ENCODE measurements at regions not wholly inside any gene's neighbourhood (a gene's known extent, or its start where the extent isn't known, plus 50 kb on each side); places are given as distances from the start of the nearest gene placed in this dataset.

GRCh38 chr2:72033636-72034035 is 114.0 kb downstream of the CYP26B1 start:
- no peak overlapping the region for H3K4me3 Mint-ChIP-seq (ENCODE audit: unreplicated experiment)
- H3K36me3 Mint-ChIP-seq (ENCODE audit: unreplicated experiment) = no peaks in the 10 kb centered on the region
- peaks cover 6% of the 10 kb centered on the region for H3K9me3 Mint-ChIP-seq (ENCODE audit: unreplicated experiment)
- H3K4me1 Mint-ChIP-seq (ENCODE audit: low read depth, unreplicated experiment) = peaks cover 6% of the 10 kb centered on the region
- peaks cover 5% of the 10 kb centered on the region for H3K27me3 Mint-ChIP-seq (ENCODE audit: unreplicated experiment)
- H3K27ac Mint-ChIP-seq (ENCODE audit: unreplicated experiment) = no peak overlapping the region
- DNase-seq = no peak
- no peak for TF ChIP-seq CTCF (IDR thresholded peaks at IDR 0.05; ENCODE audit: partially characterized antibody, unreplicated experiment)

DNA sequence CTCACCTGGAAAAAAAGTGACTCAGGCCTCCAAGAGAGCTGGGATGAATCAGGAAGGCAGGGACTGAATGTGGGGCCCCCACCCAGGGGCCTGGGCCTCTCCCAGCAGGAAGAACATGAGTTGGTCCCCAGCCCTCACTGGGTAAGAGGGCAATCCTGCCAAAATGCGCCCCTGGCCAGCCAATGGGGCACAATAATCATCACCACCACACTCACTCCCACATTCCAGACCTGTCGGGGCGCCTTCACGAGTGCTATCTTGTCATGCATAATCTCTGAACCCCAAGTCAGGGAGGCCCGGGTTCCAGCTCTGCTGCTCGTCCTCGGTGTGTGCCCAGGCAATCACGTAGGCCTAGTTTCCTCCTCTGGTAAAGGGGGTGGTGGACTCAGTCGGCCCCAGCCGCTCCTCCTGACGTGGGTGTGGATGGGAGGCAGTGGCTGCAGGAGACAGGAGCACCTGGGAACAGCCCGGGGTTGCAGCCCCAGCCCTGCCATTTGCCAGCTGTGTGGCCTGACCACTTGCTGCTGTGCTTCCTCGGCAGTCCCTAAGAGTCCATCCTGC is 115.1 kb downstream of the CYP26B1 start:
- no peak overlapping the region for H3K27ac Mint-ChIP-seq (ENCODE audit: unreplicated experiment)
- H3K36me3 Mint-ChIP-seq (ENCODE audit: unreplicated experiment) = no peaks in the 10 kb centered on the region
- H3K9me3 Mint-ChIP-seq (ENCODE audit: unreplicated experiment) = peaks cover 6% of the 10 kb centered on the region
- no peak for DNase-seq
- H3K4me3 Mint-ChIP-seq (ENCODE audit: unreplicated experiment) = no peak overlapping the region
- TF ChIP-seq CTCF (IDR thresholded peaks at IDR 0.05; ENCODE audit: partially characterized antibody, unreplicated experiment) = no peak
- H3K4me1 Mint-ChIP-seq (ENCODE audit: low read depth, unreplicated experiment) = peaks cover 6% of the 10 kb centered on the region
- peaks cover 5% of the 10 kb centered on the region for H3K27me3 Mint-ChIP-seq (ENCODE audit: unreplicated experiment)

DNA sequence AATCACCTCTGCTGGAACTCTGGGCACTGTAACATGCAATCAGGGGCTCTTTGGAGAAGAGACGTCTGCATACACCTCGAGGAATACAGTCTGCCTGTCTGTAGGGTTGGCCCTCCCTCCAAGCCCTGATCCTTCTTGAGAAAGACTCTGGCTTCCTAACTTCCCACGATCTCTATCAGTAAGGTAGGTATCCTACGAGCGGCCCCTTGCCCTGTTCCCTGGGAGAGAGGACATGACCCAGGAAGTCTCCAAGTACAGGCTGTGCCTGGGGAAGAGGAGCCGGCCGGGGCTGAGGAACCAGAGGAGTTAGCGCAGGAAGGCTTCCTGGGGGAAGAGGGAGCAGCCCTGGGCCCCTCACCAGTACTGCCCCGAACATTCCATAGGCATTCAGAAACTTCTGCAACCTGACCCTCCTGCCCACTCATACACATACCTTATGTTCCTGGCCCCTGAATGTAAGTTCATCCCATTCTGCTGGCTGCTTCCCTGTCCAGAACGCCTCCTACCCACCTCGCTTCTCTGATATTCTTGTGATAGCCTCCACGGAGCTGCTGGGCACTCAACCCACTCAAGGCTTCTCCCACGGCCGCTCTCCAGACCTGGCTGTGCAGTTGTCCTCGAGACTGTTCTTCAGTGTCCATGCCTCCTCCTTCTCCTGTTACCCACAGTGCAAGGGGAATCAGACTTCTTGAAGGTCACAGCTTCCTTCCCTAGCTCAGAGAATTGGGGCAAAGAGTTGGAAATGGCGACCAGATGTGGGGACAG is 116.1 kb downstream of the CYP26B1 start:
- Mint-ChIP-seq H3K27ac (ENCODE audit: unreplicated experiment) (no peak overlapping the region), H3K9me3 (ENCODE audit: unreplicated experiment) (peaks cover 6% of the 10 kb centered on the region)
- no peak for TF ChIP-seq CTCF (IDR thresholded peaks at IDR 0.05; ENCODE audit: partially characterized antibody, unreplicated experiment)

DNA sequence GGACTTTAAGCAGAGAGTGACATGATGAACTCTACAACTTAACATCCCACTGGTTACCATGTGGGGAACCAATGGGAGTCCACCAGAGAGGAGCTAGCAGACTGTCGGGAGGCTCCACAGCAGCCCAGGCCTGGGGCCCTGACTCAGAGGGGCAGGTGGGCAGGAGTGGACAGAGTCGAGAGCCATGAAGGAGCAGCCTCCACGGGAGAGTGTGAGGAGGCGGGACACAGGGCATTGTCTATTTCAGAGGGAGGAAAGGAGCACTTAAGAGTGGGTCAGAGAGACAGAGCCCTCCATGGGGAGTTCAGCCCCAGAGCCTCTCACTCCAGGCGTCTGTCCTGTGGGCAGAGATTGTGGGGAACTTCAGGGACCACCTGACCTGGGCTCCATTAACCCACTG is 118.7 kb downstream of the CYP26B1 start:
- Mint-ChIP-seq H3K4me3 (ENCODE audit: unreplicated experiment) (no peak overlapping the region), H3K27ac (ENCODE audit: unreplicated experiment) (no peak overlapping the region), H3K36me3 (ENCODE audit: unreplicated experiment) (peaks cover 3% of the 10 kb centered on the region), H3K27me3 (ENCODE audit: unreplicated experiment) (peaks cover 2% of the 10 kb centered on the region), H3K9me3 (ENCODE audit: unreplicated experiment) (peaks cover 5% of the 10 kb centered on the region), H3K4me1 (ENCODE audit: low read depth, unreplicated experiment) (peaks cover 6% of the 10 kb centered on the region)
- DNase-seq = peak; percentile 10
- TF ChIP-seq CTCF (IDR thresholded peaks at IDR 0.05; ENCODE audit: partially characterized antibody, unreplicated experiment) = no peak

More for the DNA sequence above, 116.1 kb downstream of the CYP26B1 start:
- Mint-ChIP-seq H3K27me3 (ENCODE audit: unreplicated experiment) (peaks cover 2% of the 10 kb centered on the region), H3K36me3 (ENCODE audit: unreplicated experiment) (no peaks in the 10 kb centered on the region), H3K4me1 (ENCODE audit: low read depth, unreplicated experiment) (peaks cover 6% of the 10 kb centered on the region), H3K4me3 (ENCODE audit: unreplicated experiment) (no peak overlapping the region)
- DNase-seq = no peak

- H3K4me3 Mint-ChIP-seq (ENCODE audit: unreplicated experiment) = no peak overlapping the region
- H3K36me3 Mint-ChIP-seq (ENCODE audit: unreplicated experiment) = peaks cover 3% of the 10 kb centered on the region
- H3K27me3 Mint-ChIP-seq (ENCODE audit: unreplicated experiment) = peaks cover 2% of the 10 kb centered on the region
- H3K9me3 Mint-ChIP-seq (ENCODE audit: unreplicated experiment) = peaks cover 5% of the 10 kb centered on the region
- no peak for TF ChIP-seq CTCF (IDR thresholded peaks at IDR 0.05; ENCODE audit: partially characterized antibody, unreplicated experiment)
- peaks cover 2% of the 10 kb centered on the region for H3K4me1 Mint-ChIP-seq (ENCODE audit: low read depth, unreplicated experiment)
- no peak overlapping the region for H3K27ac Mint-ChIP-seq (ENCODE audit: unreplicated experiment)
- DNase-seq = peak; percentile 2
These were observed 119.2 kb downstream of the CYP26B1 start for GRCh38 chr2:72028351-72028995.
